ENCODE measurements at regions not wholly inside any gene's neighbourhood (a gene's known extent, or its start where the extent isn't known, plus 50 kb on each side); places are given as distances from the start of the nearest gene placed in this dataset.
"Not testable (repeated sequence)": the region's sequence is repeated elsewhere in the genome, so short reads cannot be mapped to it uniquely, and the experiment has no call there.

GRCh38 chr13:18248533-18249240 lies 932.9 kb downstream of the TUBA3C start:
- DNase-seq (ENCODE audit: extremely low read depth, low read depth), result not testable (repeated sequence)

GRCh38 chr13:18240086-18240485 lies 941.5 kb downstream of the TUBA3C start:
- DNase-seq (ENCODE audit: extremely low read depth, low read depth), result not testable (repeated sequence)

- not testable (repeated sequence) for DNase-seq (ENCODE audit: extremely low read depth, low read depth)
These were observed 943.0 kb downstream of the TUBA3C start for GRCh38 chr13:18238586-18238985.

- no peak for DNase-seq (ENCODE audit: extremely low read depth, low read depth)
These were observed 945.2 kb downstream of the TUBA3C start for GRCh38 chr13:18236528-18236815.

- DNase-seq (ENCODE audit: extremely low read depth, low read depth), result no peak
These were observed 945.7 kb downstream of the TUBA3C start for GRCh38 chr13:18235756-18236527.

GRCh38 chr13:18235172-18235571 lies 946.5 kb downstream of the TUBA3C start:
- no peak for DNase-seq (ENCODE audit: extremely low read depth, low read depth)

- DNase-seq (ENCODE audit: extremely low read depth, low read depth), result not testable (repeated sequence)
These were observed 947.2 kb downstream of the TUBA3C start for GRCh38 chr13:18234451-18234850.

GRCh38 chr13:18233783-18234299 lies 947.8 kb downstream of the TUBA3C start:
- no peak for DNase-seq (ENCODE audit: extremely low read depth, low read depth)

- no peak for DNase-seq (ENCODE audit: extremely low read depth, low read depth)
These were observed 948.4 kb downstream of the TUBA3C start for GRCh38 chr13:18232994-18233782.

- no peak for DNase-seq (ENCODE audit: extremely low read depth, low read depth)
These were observed 949.2 kb downstream of the TUBA3C start for GRCh38 chr13:18232298-18232993.

- DNase-seq (ENCODE audit: extremely low read depth, low read depth), result not testable (repeated sequence)
These were observed 957.2 kb downstream of the TUBA3C start for GRCh38 chr13:18224411-18224810.

GRCh38 chr13:18214689-18215088 lies 966.9 kb downstream of the TUBA3C start:
- not testable (repeated sequence) for DNase-seq (ENCODE audit: extremely low read depth, low read depth)

- DNase-seq (ENCODE audit: extremely low read depth, low read depth), result not testable (repeated sequence)
These were observed 968.1 kb downstream of the TUBA3C start for GRCh38 chr13:18213511-18213910.

GRCh38 chr13:18212873-18213272 lies 968.8 kb downstream of the TUBA3C start:
- DNase-seq (ENCODE audit: extremely low read depth, low read depth), result peak; percentile 13

- peak; percentile 47 for DNase-seq (ENCODE audit: extremely low read depth, low read depth)
These were observed 969.7 kb downstream of the TUBA3C start for GRCh38 chr13:18211752-18212560.

- not testable (repeated sequence) for DNase-seq (ENCODE audit: extremely low read depth, low read depth)
These were observed 976.9 kb downstream of the TUBA3C start for GRCh38 chr13:18204614-18205178.

GRCh38 chr13:18195365-18195678 lies 986.3 kb downstream of the TUBA3C start:
- DNase-seq (ENCODE audit: extremely low read depth, low read depth), result not testable (repeated sequence)

- not testable (repeated sequence) for DNase-seq (ENCODE audit: extremely low read depth, low read depth)
These were observed 986.8 kb downstream of the TUBA3C start for GRCh38 chr13:18194631-18195364.

GRCh38 chr13:18194104-18194503 lies 987.5 kb downstream of the TUBA3C start:
- not testable (repeated sequence) for DNase-seq (ENCODE audit: extremely low read depth, low read depth)
